Left renal pelvis (tissue), 4 donors: ENCODE measurements at regions not wholly inside any gene's neighbourhood (a gene's known extent, or its start where the extent isn't known, plus 50 kb on each side); places are given as distances from the start of the nearest gene placed in this dataset.
A peak's percentile ranks its signal among the peaks of the same experiment; 100 is the strongest.
"Not testable (repeated sequence)": the region's sequence is repeated elsewhere in the genome, so short reads cannot be mapped to it uniquely, and the experiment has no call there.

ENCODE experiments used
- DNase-seq, 4 donors: peaks; one replicate each; pipeline ENCODE4 v3.0.0-alpha.2; 2013; ENCODE audit warnings: low read depth in 4 of 4, low spot score in 3 of 4

- not testable (repeated sequence) for DNase-seq
These were observed 122.0 kb upstream of the ZCCHC13 start for GRCh38 chrX:74181976-74182375.

GRCh38 chrX:74180716-74181115, 123.3 kb upstream of the ZCCHC13 start:
- no peak for DNase-seq

GRCh38 chrX:74179990-74180389, 124.0 kb upstream of the ZCCHC13 start:
- DNase-seq = no peak

GRCh38 chrX:74179499-74179898, 124.5 kb upstream of the ZCCHC13 start:
- no peak for DNase-seq

GRCh38 chrX:74179071-74179470, 124.9 kb upstream of the ZCCHC13 start:
- DNase-seq = no peak

GRCh38 chrX:74178536-74178935, 125.4 kb upstream of the ZCCHC13 start:
- no peak for DNase-seq

GRCh38 chrX:74171465-74171864, 132.5 kb upstream of the ZCCHC13 start:
- DNase-seq = no peak

GRCh38 chrX:74162199-74162598, 141.8 kb upstream of the ZCCHC13 start:
- DNase-seq = no peak

GRCh38 chrX:74160816-74161215, 143.2 kb upstream of the ZCCHC13 start:
- DNase-seq = no peak

GRCh38 chrX:74160358-74160757, 143.6 kb upstream of the ZCCHC13 start:
- DNase-seq = no peak

GRCh38 chrX:74147439-74147838, 156.5 kb upstream of the ZCCHC13 start:
- no peak for DNase-seq

- no peak for DNase-seq
These were observed 165.0 kb upstream of the ZCCHC13 start for GRCh38 chrX:74138943-74139342.

- DNase-seq = peak; percentile 10 to 29 (median 20)
These were observed 170.7 kb upstream of the ZCCHC13 start for GRCh38 chrX:74133156-74133796.

GRCh38 chrX:74132280-74132679, 171.7 kb upstream of the ZCCHC13 start:
- no peak for DNase-seq

- DNase-seq = no peak
These were observed 184.7 kb upstream of the ZCCHC13 start for GRCh38 chrX:74119016-74119910.

GRCh38 chrX:74117962-74118902, 185.7 kb upstream of the ZCCHC13 start:
- DNase-seq = no peak

- no peak for DNase-seq
These were observed 192.7 kb upstream of the ZCCHC13 start for GRCh38 chrX:74111245-74111644.

- DNase-seq = no peak
These were observed 196.3 kb upstream of the ZCCHC13 start for GRCh38 chrX:74107666-74108065.

- no peak for DNase-seq
These were observed 199.5 kb upstream of the ZCCHC13 start for GRCh38 chrX:74104356-74105015.

GRCh38 chrX:74098407-74098806, 205.6 kb upstream of the ZCCHC13 start:
- DNase-seq = not testable (repeated sequence)
